ENCODE measurements at regions not wholly inside any gene's neighbourhood (a gene's known extent, or its start where the extent isn't known, plus 50 kb on each side); places are given as distances from the start of the nearest gene placed in this dataset.

GRCh38 chr3:182612332-182612731 lies 181.0 kb upstream of the ATP11B start:
- Histone ChIP-seq H3K79me2 (ENCODE audit: low read depth) (no peaks in the 10 kb centered on the region), H3K36me3 (ENCODE audit: low read depth) (no peaks in the 10 kb centered on the region), H3K27ac (no peak overlapping the region), H3K4me1 (replicated peaks; ENCODE audit: insufficient read depth) (peaks cover 28% of the 10 kb centered on the region), H3K9me3 (ENCODE audit: insufficient read depth, low read depth) (no peaks in the 10 kb centered on the region), H4K20me1 (ENCODE audit: insufficient read depth) (no peaks in the 10 kb centered on the region), H3K4me2 (no peak overlapping the region), H3K4me3 (no peak overlapping the region), H2AFZ (no peak overlapping the region), H3K27me3 (ENCODE audit: insufficient read depth, low read depth) (no peaks in the 10 kb centered on the region), H3F3A (ENCODE audit: insufficient read depth, low read depth) (peaks cover 31% of the 10 kb centered on the region), H3K9me2 (ENCODE audit: insufficient read depth) (no peaks in the 10 kb centered on the region)
- intact Hi-C loops (cut with micrococcal nuclease; ENCODE audit: unreplicated experiment): loop anchor here (10.0 kb wide), 2 partner anchors 1058 to 1808 kb away; no protein-coding TSS in a partner anchor
- no peak for TF ChIP-seq EZH2 (IDR thresholded peaks at IDR 0.05; ENCODE audit: low read depth)
- TF ChIP-seq CTCF (conservative IDR thresholded peaks at IDR 0.05): no peak
- no TSS peak for BruUV-seq (replicated peaks)
- no peak for DNase-seq
- POLR2A ChIA-PET (ENCODE audit: unreplicated experiment): no interaction called here
- CTCF ChIA-PET: no interaction called here

- CTCF ChIA-PET: interaction anchor here (0.7 kb wide), 3 partner anchors 38 to 1020 kb away, joined by 3 to 15 read pairs (median 7); no protein-coding TSS in a partner anchor
- H3K9me2 ChIP-seq (ENCODE audit: insufficient read depth): no peaks in the 10 kb centered on the region
- no peaks in the 10 kb centered on the region for H3K27me3 ChIP-seq (ENCODE audit: insufficient read depth, low read depth)
- DNase-seq: no peak
- BruUV-seq (replicated peaks): no TSS peak
- TF ChIP-seq CTCF (conservative IDR thresholded peaks at IDR 0.05) (no peak), EZH2 (IDR thresholded peaks at IDR 0.05; ENCODE audit: low read depth) (no peak)
- no peak overlapping the region for H2AFZ ChIP-seq
- H3K9me3 ChIP-seq (ENCODE audit: insufficient read depth, low read depth): no peaks in the 10 kb centered on the region
- H3K27ac ChIP-seq: no peak overlapping the region
- H3K36me3 ChIP-seq (ENCODE audit: low read depth): no peaks in the 10 kb centered on the region
- H3K4me1 ChIP-seq (replicated peaks; ENCODE audit: insufficient read depth): peaks cover 14% of the 10 kb centered on the region
- H3K4me3 ChIP-seq: no peak overlapping the region
- H3K4me2 ChIP-seq: no peak overlapping the region
- peaks cover 19% of the 10 kb centered on the region for H3F3A ChIP-seq (ENCODE audit: insufficient read depth, low read depth)
- POLR2A ChIA-PET (ENCODE audit: unreplicated experiment): no interaction called here
- intact Hi-C loops (cut with micrococcal nuclease; ENCODE audit: unreplicated experiment): loop anchor here (5.0 to 10.0 kb wide), 5 partner anchors 205 to 1813 kb away; no protein-coding TSS in a partner anchor
- no peaks in the 10 kb centered on the region for H4K20me1 ChIP-seq (ENCODE audit: insufficient read depth)
- no peaks in the 10 kb centered on the region for H3K79me2 ChIP-seq (ENCODE audit: low read depth)
Observed at GRCh38 chr3:182617500-182617899, 175.8 kb upstream of the ATP11B start.

GRCh38 chr3:182618085-182618732 lies 175.1 kb upstream of the ATP11B start:
- ChIA-PET CTCF (interaction anchor here (0.5 to 0.6 kb wide), 3 partner anchors 63 to 1648 kb away, joined by 3 to 8 read pairs (median 6); no protein-coding TSS in a partner anchor), POLR2A (ENCODE audit: unreplicated experiment) (interaction anchor here (0.6 kb wide), 1 partner anchor 872 kb away, joined by 5 read pairs; no protein-coding TSS in a partner anchor)
- TF ChIP-seq EZH2 (IDR thresholded peaks at IDR 0.05; ENCODE audit: low read depth) (no peak), CTCF (conservative IDR thresholded peaks at IDR 0.05) (peak; percentile 95)
- no peak overlapping the region for H2AFZ ChIP-seq
- H3K79me2 ChIP-seq (ENCODE audit: low read depth): no peaks in the 10 kb centered on the region
- peak overlapping the region; percentile 15 for H3K4me2 ChIP-seq
- H3K36me3 ChIP-seq (ENCODE audit: low read depth): no peaks in the 10 kb centered on the region
- H3K27ac ChIP-seq: peak overlapping the region; percentile 68
- peaks cover 19% of the 10 kb centered on the region for H3F3A ChIP-seq (ENCODE audit: insufficient read depth, low read depth)
- DNase-seq: peak in 1 of 2 experiments; percentile 62
- peaks cover 14% of the 10 kb centered on the region for H3K4me1 ChIP-seq (replicated peaks; ENCODE audit: insufficient read depth)
- H3K9me2 ChIP-seq (ENCODE audit: insufficient read depth): no peaks in the 10 kb centered on the region
- H3K4me3 ChIP-seq: no peak overlapping the region
- H3K27me3 ChIP-seq (ENCODE audit: insufficient read depth, low read depth): no peaks in the 10 kb centered on the region
- H4K20me1 ChIP-seq (ENCODE audit: insufficient read depth): no peaks in the 10 kb centered on the region
- no peaks in the 10 kb centered on the region for H3K9me3 ChIP-seq (ENCODE audit: insufficient read depth, low read depth)
- BruUV-seq (replicated peaks): no TSS peak
- intact Hi-C loops (cut with micrococcal nuclease; ENCODE audit: unreplicated experiment): loop anchor here (1.0 to 10.0 kb wide), 13 partner anchors 65 to 1813 kb away; no protein-coding TSS in a partner anchor

All from PC-9 (cell line).